Activated CD4-positive, alpha-beta T cell treated with anti-CD3 and anti-CD28 coated beads, Interleukin-2, Interleukin-4, amounts not matched to agents 100 ng/mL and 50 ng/mL, durations not matched to agents 16 hours and 8 hours (primary cell): ENCODE measurements at regions not wholly inside any gene's neighbourhood (a gene's known extent, or its start where the extent isn't known, plus 50 kb on each side); places are given as distances from the start of the nearest gene placed in this dataset.
A peak's percentile ranks its signal among the peaks of the same experiment; 100 is the strongest.
"Not testable (repeated sequence)": the region's sequence is repeated elsewhere in the genome, so short reads cannot be mapped to it uniquely, and the experiment has no call there.

Experiments
- DNase-seq: peaks from one replicate; pipeline ENCODE4 v3.0.0-alpha.2; 2020; ENCODE audit warnings: low spot score

DNA sequence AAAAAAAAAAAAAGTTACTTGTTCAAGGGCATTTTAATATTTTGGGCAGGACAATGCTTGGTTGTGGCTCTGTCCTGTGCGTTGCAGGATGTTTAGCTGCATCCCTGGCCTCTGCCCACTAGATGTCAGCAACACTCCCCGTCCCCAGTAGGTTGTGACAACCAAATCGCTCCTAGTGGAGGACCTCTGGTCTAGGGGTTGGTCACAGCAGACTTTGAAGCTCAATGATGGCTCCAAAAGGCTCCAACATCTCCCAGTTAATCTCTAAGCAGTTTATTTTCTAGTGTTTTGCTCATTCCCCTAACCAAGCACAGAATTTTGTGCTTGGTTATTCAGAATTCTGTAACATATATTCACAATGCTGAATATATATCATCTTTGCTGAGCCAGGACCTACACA, 67.0 kb downstream of the CHRNA1 start:
- peak; percentile 82 for DNase-seq

GRCh38 chr2:174694920-174695319, 69.4 kb downstream of the CHRNA1 start:
- DNase-seq: no peak

- no peak for DNase-seq
Observed at GRCh38 chr2:174694196-174694878, 69.9 kb downstream of the CHRNA1 start.

DNA sequence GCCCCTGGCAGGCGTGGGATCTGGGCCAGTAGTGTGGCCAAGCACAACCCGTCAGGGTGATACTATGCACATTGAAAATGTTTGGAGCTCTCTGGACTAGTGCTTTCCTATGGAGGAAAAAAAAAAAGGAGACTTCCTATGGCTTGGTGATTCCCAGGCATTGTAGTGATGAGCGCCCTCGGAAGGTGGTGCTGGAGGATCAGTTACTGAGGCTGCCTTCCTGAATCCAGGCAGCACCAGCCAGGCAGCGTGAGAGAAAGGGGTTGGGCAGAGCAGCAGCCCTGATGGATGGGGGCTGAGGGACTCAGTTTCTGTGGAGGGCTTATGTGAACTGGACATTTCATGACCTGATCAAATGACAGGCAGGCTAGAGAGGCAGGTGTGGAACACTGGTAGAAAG, 70.9 kb downstream of the CHRNA1 start:
- no peak for DNase-seq

DNA sequence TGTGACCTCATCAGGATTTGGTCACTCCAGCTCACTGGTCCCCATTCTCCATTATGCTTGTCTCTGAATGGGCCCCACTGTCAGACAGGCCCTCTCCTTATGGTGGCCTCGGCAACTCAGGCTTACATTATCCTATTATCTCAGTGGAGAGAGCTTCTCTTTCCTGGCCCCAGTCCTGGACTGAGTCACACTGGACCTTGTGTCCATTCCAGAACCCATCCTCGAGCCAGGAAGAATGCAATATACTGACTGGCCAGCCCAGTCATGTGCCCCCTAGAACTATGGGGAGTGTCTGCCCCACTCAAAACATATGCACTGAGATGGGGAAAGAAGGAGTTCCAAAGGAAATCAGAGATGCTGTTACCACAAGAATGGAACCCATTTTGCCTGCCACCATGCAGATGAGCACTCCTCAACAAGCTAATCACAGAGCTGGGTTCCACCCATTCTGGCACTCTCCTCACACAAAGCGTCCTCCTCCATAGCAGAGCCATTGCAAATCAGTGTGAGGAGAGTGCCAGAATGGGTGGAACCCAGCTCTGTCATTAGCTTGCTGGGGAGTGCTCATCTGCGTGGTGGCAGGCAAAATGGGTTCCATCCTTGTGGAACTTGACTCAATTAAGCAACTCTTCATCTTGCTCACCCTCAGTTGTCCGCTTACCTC, 71.9 kb downstream of the CHRNA1 start:
- DNase-seq: no peak

DNA sequence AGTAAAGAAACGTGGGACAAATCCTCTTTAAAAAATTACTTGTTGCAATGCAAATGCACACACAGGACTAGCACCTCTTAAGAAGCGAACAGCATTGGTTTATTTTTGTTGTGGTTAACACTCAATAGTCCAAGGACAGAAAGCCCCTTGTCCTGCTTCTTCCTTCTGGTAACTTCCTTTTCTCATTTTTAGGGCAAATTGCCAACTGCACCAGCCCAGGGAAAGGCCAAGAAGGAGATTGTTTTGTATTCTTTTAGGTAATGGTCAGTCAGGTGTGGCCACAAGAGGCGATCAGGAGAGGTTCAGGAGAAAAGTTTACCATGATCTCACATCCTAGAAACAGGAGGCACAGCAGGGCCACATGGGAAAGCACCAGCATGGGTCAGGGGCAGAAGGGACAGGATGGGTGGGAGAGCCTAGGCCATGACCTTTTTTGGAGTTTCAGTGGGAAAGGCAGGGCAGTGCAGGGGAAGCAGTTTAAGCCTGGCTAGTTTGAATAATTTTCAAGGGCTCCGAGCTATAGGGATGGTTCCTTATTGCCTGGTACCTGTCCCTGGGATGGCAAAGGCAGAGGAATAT, 73.0 kb downstream of the CHRNA1 start:
- DNase-seq: no peak

DNA sequence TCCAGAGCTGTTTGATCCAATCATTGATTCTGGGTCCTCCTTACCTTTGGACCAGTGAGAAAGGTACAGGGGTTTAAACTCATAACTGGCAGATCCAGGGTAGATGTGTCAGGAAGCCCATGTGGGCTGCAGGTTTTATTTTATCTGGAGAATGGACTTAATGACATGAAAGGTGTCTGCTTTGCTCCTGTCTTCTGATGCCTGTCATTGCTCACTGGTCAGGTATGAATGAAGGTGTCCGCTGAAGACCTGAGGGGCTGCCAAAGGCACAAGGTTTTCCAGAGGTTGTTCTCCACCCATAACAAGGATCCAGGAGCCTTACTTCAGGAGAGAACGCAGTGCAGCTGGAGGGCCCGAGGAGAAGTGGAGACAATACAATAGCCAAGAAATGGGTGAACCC, 74.2 kb downstream of the CHRNA1 start:
- DNase-seq: no peak

- DNase-seq: peak; percentile 55
Observed at GRCh38 chr2:174688079-174688478, 76.2 kb downstream of the CHRNA1 start.

DNA sequence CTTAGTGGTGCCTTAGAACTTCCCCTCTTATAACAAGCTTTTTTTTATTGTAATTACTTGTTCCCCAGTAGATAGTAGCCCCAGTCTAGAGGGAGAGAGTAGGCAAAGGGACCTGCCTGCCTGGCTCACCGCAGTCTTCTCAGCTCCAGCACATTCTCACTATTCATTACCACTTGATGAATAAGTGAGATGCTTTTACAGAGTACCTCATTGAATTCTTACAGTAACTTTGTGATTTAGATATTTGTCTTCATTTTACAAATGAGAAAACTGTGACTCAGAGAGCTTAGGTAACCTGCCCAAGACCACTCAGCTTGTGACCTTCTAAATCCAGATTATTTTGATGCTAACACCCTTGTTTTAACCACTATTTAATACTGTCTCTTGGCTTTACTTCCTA, 77.8 kb downstream of the CHRNA1 start:
- DNase-seq: no peak

- peak; percentile 34 for DNase-seq
Observed at GRCh38 chr2:174683392-174683759, 80.9 kb downstream of the CHRNA1 start.

DNA sequence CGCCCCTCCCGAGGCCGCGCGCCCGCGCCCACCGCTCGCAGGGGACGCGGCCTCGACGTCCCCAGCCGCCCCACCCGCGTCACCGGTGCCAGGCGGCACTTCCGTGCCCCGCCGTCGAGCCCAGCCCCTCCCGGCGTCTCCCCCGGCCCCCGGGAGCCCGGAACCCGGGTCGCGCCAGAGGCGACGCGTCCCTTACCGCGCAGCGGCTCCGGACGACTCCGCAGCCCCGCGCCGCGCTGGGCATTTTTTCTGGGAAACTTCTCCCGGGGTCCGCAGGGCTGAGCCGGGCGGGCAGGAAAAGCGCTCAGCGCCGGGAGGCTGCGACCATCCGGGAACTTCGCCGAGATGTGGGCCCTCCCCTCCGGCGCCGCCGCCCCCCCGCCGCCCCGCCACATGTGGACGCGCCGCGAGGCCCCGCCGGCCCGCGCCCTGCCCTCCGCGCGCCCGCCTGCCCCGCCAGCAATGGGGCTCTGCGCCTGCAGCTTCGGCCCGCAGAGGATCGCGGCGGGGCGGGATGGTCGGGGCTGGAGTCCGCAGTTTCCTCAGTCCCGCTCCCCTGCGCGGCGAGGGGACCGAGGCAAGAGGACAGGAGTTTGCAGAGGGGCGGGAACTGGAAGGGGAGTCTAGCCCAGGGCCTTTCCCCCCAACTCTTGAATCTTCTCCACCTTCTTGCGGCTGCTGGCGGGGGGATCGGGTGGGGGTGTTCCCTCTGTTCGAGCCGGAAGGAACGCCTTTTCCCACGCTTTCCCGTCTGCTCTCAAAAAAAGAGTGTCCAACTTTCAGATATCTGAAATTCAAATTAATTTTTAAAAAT, 81.5 kb downstream of the CHRNA1 start:
- DNase-seq: peak; percentile 46

- DNase-seq: peak; percentile 40
Observed at GRCh38 chr2:174682007-174682577, 82.2 kb downstream of the CHRNA1 start.

DNA sequence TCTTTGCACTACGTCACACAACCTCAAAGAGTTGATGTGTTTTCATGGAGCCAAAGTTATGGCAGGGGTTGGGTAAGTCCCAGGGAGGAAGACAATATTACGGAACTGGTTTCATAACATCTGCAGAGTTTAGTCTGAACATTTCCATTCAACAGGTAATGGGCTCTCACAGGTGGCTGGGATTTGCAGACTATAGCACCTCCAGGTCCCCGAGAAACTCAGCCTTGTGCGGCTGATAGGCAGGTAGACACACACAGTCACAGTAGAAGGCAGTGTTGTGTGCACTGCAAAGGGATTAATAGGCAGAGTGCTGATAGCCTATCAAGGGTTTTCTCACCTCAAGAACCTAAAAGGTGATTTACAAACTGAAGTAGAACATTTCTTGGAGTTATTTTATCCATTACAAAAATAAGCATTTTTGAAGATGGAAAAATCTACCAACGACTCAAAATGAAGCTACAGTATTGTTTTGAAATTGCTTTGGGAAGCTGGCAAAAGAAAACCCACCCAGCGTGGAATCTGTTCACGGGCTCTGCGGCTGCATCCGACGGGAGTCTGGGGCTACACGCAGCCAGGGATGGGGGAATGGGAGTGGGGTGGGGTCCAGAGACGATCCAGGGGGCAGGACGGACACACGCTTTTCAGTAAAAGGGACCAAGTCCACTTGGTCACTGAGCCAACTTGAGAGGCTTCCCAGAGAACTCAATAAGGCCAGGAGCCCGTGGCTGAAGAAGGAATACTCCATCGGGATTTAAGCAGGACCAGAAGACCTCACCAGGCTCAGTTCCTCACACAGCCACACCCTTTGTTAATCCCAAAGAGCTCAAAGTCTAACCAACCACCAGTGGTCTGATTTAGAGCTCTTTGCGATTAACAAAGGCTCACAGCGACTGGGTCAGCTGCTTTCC, 82.9 kb downstream of the CHRNA1 start:
- no peak for DNase-seq

GRCh38 chr2:174680221-174680620, 82.6 kb upstream of the WIPF1 start:
- no peak for DNase-seq

GRCh38 chr2:174678395-174678794, 80.8 kb upstream of the WIPF1 start:
- no peak for DNase-seq

DNA sequence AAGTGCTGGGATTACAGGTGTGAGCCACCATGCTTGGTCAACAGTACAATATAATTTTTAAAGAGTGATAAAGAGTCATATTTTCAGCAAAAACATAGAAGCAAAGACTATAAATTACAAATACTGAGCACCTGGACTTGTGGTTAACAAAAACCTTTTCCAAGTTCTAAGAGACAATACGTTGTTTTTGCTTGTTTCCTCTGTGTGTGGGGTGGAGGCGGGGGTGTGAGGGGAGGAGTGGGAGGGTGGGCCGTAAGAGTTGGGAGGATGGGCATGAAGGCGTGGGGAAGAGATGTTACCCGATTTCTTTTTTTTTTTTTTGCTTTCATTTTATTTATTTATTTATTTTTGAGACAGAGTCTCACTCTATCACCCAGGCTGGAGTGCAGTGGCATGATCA, 78.0 kb upstream of the WIPF1 start:
- DNase-seq: no peak

DNA sequence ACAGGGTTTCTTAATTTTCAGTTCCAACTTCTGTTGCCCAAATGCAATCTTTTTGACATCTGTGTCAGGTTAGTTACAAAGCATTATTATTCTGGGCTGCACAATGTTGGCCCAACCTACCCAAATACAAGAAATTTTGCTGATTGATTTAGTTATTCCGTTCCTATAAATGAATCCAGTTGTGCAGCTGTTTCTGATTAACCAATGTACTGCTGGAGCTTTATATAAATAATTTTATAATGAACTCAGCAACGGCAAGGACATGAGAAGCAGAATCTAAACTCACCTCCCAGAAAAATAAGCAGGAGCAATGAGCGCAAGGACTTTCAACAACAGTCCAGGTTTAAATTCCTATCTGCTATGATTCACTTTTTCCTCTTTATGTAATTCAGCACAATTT, 76.3 kb upstream of the WIPF1 start:
- no peak for DNase-seq

DNA sequence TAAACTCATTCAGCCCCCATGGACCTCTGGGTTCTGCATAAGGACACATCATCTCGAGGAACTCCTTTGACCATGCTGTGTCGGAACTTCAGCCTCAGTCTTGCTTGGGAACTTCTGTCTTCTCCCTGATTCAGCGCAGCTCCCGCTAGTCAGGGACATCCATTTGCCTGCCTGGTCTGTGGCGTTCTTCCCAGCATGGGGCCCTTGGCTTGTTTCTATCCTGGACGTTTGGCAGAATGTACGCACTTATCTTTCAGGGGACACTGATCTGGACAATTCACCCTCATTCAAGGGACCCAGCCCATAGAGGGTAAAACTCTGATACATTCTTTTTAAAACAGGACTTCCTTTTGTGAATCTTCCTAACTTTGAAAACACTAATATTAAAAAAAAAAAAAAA, 75.8 kb upstream of the WIPF1 start:
- no peak for DNase-seq

DNA sequence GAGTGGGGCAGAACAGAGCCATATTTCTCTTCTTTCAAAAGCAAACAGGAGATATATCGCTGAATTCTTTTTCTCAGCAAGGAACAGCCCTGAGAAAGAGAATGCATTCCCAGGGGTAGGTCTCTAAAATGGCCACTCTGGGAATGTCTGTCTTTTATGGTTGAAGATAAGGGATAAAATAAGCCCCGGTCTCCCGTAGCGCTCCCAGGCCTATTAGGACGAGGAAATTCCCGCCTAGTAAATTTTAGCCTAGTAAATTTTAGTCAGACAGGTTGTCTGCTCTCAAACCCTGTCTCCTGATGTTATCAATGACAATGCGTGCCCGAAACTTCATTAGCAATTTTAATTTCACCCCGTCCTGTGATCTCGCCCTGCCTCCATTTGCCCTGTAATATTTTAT, 73.9 kb upstream of the WIPF1 start:
- not testable (repeated sequence) for DNase-seq

GRCh38 chr2:174670446-174670845, 72.8 kb upstream of the WIPF1 start:
- DNase-seq: no peak

GRCh38 chr2:174669336-174669735, 71.7 kb upstream of the WIPF1 start:
- no peak for DNase-seq
